Ovary (tissue), 7 donors: ENCODE measurements at regions not wholly inside any gene's neighbourhood (a gene's known extent, or its start where the extent isn't known, plus 50 kb on each side); places are given as distances from the start of the nearest gene placed in this dataset.

ENCODE experiments used
- DNase-seq, 5 donors: peaks; one replicate each; pipeline ENCODE4 v3.0.0-alpha.2; 2019 to 2020
- H3K27ac ChIP-seq, 2 donors: fragments of 200-600 bp; one replicate each; pipeline versions ENCODE4 v1.5.1 to v1.8.0; 2019 to 2022
- H3K27me3 ChIP-seq: fragments of 200-600 bp; one replicate; pipeline ENCODE4 v1.8.0; 2022
- H3K36me3 ChIP-seq: fragments of 200-600 bp; sonication (generic); one replicate; pipeline ENCODE4 v1.5.1; 2019
- H3K4me1 ChIP-seq: one replicate; pipeline ENCODE4 v1.8.1; 2013; ENCODE audit warnings: mild to moderate bottlenecking, moderate library complexity; ENCODE audit not compliant: insufficient read depth
- H3K4me3 ChIP-seq: fragments of 200-600 bp; sonication (generic); one replicate; pipeline ENCODE4 v1.5.1; 2017
- H3K9me3 ChIP-seq, 2 donors: fragments of 200-600 bp in 1 of 2; sonication (generic) in 1 of 2; one replicate each; pipeline versions ENCODE4 v1.5.1 to v1.8.1; 2013 to 2019; ENCODE audit warnings: mild to moderate bottlenecking in 1 of 2, moderate library complexity in 1 of 2
- EP300 ChIP-seq: sonication (generic); formaldehyde crosslinking; IDR thresholded peaks from one replicate; pipeline ENCODE4 v1.6.1; 2017; ENCODE audit warnings: antibody characterized with exemption
- POLR2A ChIP-seq: fragments of 450-650 bp; IDR thresholded peaks from one replicate; pipeline ENCODE4 v1.6.1; 2017; ENCODE audit warnings: antibody characterized with exemption, mild to moderate bottlenecking, moderate library complexity
- WGBS, 3 donors: extraction: QIAGEN DNeasy Blood & Tissue Kit in 1 of 3; methylation state at CpG; one replicate each; pipeline versions ENCODE4 v1.1.5 to v1.1.7; 2013 to 2017; 5-methylcytosine and 5-hydroxymethylcytosine counted together
- intact Hi-C, 4 donors: fragments of 100-400 bp; cut with DNase I; formaldehyde crosslinking; loops; one replicate each; pipeline versions ENCODE4 v1.11.0 to v1.15.1; 2022 to 2023
- TF ChIP-seq, protein P1 (sequence below), 3 donors: fragments of 450-650 bp in 2 of 3; fragments of 200-600 bp in 1 of 3; IDR thresholded peaks; one replicate each; pipeline versions ENCODE4 v1.5.1 to v1.8.0; 2016 to 2022; ENCODE audit warnings: antibody characterized with exemption in 3 of 3, mild to moderate bottlenecking in 1 of 3
- donor health status: DM: no; HTN: no; CAD: no; lungs with moderate emphysema.
- donor health status: DM: no; HTN: no; CAD: no.
- donor health status: Bipolar disorder and iron deficiency.
- donor health status: DM: no; HTN: no; CAD: no.
- donor health status: DM: yes; HTN: yes; CAD: no.

DNA sequence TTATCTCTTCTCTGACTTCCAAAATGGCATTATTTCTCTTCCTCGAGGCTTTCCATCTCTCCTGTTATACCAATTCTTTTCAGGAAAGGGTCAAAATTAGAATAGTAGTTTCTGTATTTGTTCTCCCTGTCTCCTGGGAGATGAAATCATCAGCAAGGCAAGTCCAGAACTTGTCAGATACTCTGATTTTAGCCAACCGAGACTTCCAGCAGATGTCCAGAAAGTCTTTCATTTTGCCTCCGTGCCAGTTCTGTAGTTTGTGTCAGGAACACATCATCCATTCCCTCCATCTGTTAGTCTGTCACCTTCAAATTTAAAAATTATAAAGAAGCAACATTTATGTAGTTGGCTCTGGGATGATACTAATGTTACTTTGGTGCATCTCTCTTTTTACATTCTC, 275.7 kb downstream of the CCDC59 start:
- Histone ChIP-seq H3K27ac (no peak overlapping the region), H3K4me3 (no peak overlapping the region), H3K4me1 (no peaks in the 10 kb centered on the region), H3K9me3 (no peaks in the 10 kb centered on the region), H3K36me3 (no peaks in the 10 kb centered on the region), H3K27me3 (no peaks in the 10 kb centered on the region)
- intact Hi-C loops, result no loop called here
- no peak for TF ChIP-seq EP300
- TF ChIP-seq POLR2A, result no peak
- TF ChIP-seq, protein P1, sequence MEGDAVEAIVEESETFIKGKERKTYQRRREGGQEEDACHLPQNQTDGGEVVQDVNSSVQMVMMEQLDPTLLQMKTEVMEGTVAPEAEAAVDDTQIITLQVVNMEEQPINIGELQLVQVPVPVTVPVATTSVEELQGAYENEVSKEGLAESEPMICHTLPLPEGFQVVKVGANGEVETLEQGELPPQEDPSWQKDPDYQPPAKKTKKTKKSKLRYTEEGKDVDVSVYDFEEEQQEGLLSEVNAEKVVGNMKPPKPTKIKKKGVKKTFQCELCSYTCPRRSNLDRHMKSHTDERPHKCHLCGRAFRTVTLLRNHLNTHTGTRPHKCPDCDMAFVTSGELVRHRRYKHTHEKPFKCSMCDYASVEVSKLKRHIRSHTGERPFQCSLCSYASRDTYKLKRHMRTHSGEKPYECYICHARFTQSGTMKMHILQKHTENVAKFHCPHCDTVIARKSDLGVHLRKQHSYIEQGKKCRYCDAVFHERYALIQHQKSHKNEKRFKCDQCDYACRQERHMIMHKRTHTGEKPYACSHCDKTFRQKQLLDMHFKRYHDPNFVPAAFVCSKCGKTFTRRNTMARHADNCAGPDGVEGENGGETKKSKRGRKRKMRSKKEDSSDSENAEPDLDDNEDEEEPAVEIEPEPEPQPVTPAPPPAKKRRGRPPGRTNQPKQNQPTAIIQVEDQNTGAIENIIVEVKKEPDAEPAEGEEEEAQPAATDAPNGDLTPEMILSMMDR (IDR thresholded peaks at IDR 0.05), result no peak
- WGBS, 3 donors, result 61 to 72% (median 62%) methylated on average over 3 of the region's 3 CpGs
- no peak for DNase-seq

DNA sequence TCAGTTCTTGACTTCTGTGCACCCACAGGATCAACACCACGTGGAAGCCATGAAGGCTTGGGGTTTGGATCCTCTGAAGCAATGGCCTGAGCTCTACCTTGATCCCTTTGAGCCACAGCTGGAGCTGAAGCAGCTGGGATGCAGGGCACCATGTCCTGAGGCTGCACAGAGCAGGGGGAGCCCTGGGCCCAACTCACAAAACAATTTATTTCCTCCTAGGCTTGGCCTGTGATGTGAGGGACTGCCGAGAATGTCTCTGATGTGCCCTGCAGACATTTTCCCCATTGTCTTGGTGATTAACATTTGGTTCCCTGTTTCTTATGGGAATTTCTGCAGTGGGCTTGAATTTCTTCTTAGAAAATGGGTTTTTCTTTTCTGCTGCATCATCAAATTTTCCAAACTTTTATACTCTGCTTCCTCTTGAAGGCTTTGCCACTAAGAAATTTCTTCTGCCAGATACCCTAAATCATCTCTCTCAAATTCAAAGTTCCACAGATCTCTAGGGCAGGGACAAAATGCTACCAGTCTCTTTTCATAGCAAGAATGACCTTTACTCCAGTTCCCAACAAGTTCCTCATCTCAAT, 288.2 kb downstream of the CCDC59 start:
- Histone ChIP-seq H3K4me1 (no peaks in the 10 kb centered on the region), H3K36me3 (no peaks in the 10 kb centered on the region), H3K27me3 (no peaks in the 10 kb centered on the region), H3K27ac (no peak overlapping the region), H3K4me3 (no peak overlapping the region), H3K9me3 (no peaks in the 10 kb centered on the region)
- intact Hi-C loops, result no loop called here
- no peak for DNase-seq
- TF ChIP-seq, protein P1 (IDR thresholded peaks at IDR 0.05), result no peak
- no peak for TF ChIP-seq POLR2A
- WGBS, 3 donors, result 59 to 68% (median 61%) methylated on average over 2 of the region's 2 CpGs

DNA sequence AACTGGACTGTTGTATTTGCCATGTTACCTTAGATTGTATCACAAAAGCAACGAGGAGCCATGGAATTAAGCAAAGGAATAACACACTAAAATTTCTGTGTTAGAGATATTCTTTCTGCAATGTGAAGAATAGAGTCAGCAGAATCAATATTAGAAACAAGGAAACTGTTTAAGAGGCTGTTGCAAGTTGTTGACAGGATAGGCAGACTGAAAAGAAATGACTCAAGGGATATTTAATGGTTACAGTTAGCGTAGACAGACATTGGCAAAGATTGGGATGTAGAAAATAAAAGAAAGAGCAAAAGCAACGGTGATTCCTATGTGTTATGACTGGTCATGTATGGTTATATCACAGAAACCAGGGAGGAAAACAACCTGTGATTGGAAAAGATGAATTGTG, 299.0 kb upstream of the PPFIA2 start:
- 49 to 67% (median 59%) methylated on average over 3 of the region's 3 CpGs for WGBS, 3 donors
- Histone ChIP-seq H3K4me3 (no peak overlapping the region), H3K4me1 (no peaks in the 10 kb centered on the region), H3K27ac (no peak overlapping the region), H3K36me3 (no peaks in the 10 kb centered on the region), H3K9me3 (no peaks in the 10 kb centered on the region), H3K27me3 (no peaks in the 10 kb centered on the region)
- DNase-seq, result no peak
- intact Hi-C loops, result no loop called here
- TF ChIP-seq EP300 (no peak), POLR2A (no peak)
- TF ChIP-seq, protein P1 (IDR thresholded peaks at IDR 0.05), result no peak

DNA sequence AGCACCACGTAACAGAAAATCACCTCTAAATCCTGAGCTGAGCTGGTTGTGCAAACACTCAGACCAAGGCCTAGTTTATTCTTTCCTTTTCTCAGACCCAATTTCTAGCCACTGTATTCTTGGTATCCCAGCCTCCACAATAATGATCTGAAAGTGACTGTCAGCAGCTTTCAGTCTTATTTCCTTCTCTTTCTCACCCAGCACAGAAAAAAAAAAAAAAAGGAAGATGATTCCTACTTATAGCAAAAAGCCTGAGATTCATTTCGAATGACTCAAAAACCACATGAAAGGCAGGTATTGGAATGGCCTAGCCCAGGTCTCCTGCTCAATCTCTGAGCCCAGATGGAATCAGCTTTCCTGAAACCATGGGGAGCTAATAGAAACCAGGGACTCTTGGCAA, 298.6 kb upstream of the PPFIA2 start:
- H3K27ac ChIP-seq, result no peak overlapping the region
- 49 to 56% (median 49%) methylated on average over 2 of the region's 2 CpGs for whole genome bisulfite sequencing, 3 donors
- H3K27me3 ChIP-seq, result no peaks in the 10 kb centered on the region
- H3K4me1 ChIP-seq, result no peaks in the 10 kb centered on the region
- intact Hi-C loops, result no loop called here
- H3K9me3 ChIP-seq, result no peaks in the 10 kb centered on the region
- no peak for DNase-seq
- H3K4me3 ChIP-seq, result no peak overlapping the region
- no peaks in the 10 kb centered on the region for H3K36me3 ChIP-seq
- TF ChIP-seq, protein P1 (IDR thresholded peaks at IDR 0.05), result no peak
- no peak for TF ChIP-seq EP300
- TF ChIP-seq POLR2A, result no peak
